AG09309 (cell line): ENCODE measurements at regions not wholly inside any gene's neighbourhood (a gene's known extent, or its start where the extent isn't known, plus 50 kb on each side); places are given as distances from the start of the nearest gene placed in this dataset.
"Not testable (repeated sequence)": the region's sequence is repeated elsewhere in the genome, so short reads cannot be mapped to it uniquely, and the experiment has no call there.

Source experiments
- DNase-seq: peaks from one replicate; pipeline ENCODE4 v3.0.0-alpha.2; 2010; ENCODE audit warnings: low read depth
- H3K4me3 ChIP-seq: 2 replicates; pipeline ENCODE4 v1.5.1; 2011; ENCODE audit warnings: mild to moderate bottlenecking, low read depth, low read length, moderate library complexity; ENCODE audit not compliant: control insufficient read depth
- CTCF ChIP-seq: IDR thresholded peaks from 2 replicates; pipeline ENCODE4 v1.5.1; 2011; ENCODE audit warnings: mild to moderate bottlenecking, low read depth, low read length, inconsistent platforms; ENCODE audit not compliant: insufficient read depth, control insufficient read depth; ENCODE audit errors: missing control alignments

- DNase-seq: no peak
- TF ChIP-seq CTCF: no peak
- no peak overlapping the region for H3K4me3 ChIP-seq
Observed at GRCh38 chr3:145483992-145484391, 677.0 kb downstream of the PLOD2 start.

DNA sequence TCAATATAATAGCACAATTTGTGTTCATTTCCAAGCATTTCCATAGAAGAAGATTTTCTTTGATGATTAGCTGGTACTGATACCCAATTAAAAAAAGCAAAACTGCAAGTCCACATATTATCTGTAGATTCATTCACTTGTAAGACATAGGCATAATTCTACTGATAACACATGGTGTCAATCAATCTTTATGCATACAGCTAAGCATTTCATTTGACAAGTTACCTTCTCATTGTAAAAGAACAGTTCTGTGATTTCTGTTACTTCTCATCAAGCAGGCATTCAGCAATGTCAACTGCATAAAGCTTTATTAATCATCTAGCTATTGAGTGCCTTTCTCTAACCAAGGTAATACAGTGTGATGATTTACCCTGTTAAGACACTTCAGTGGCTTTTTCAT lies 672.0 kb downstream of the PLOD2 start:
- DNase-seq: no peak
- H3K4me3 ChIP-seq: no peak overlapping the region
- TF ChIP-seq CTCF: no peak

GRCh38 chr3:145490088-145491048 lies 670.6 kb downstream of the PLOD2 start:
- H3K4me3 ChIP-seq: no peak overlapping the region
- DNase-seq: no peak
- no peak for TF ChIP-seq CTCF

- no peak for TF ChIP-seq CTCF
Observed at GRCh38 chr3:145492456-145492855, 668.5 kb downstream of the PLOD2 start.

DNA sequence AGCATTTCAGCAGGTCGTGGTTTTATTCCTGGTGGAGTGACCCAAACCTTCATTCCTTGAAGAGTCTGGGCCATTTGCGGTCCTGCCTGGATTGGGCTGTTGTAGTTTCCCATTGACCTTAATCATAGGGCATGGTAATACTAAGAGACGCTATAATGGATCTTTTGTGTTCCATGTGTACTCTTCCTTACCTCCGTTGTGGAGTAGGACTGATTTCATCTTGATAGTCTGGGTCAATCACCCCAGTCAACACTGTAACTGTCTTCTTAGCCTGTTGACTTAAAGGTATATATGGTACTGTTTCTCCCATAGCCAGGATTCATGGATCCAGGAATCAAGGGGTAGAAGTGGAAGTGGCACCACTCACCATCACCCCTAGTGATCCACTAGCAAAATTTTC lies 643.6 kb downstream of the PLOD2 start:
- not testable (repeated sequence) for DNase-seq, H3K4me3 ChIP-seq

More at GRCh38 chr3:145492456-145492855, 668.5 kb downstream of the PLOD2 start:
- H3K4me3 ChIP-seq: no peak overlapping the region
- no peak for DNase-seq

DNA sequence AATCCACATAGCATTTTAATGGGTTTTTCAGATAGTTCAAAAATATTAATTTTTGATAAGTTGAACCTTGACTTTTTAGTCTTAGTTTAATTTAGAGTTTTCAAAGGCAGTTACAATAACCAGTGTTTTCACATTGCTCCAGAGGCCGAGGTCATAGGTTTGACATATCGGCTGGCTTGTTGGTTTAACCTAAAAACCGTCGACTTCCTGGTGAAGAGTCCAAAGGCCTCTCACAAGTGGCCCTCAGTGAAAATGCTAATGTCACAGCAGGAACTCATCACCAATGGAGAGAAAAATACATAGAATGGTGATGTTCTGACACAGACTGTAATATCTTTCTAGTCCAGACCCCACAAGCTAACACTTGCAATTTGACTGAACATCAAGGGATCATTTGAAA lies 642.3 kb downstream of the PLOD2 start:
- TF ChIP-seq CTCF: no peak
- H3K4me3 ChIP-seq: no peak overlapping the region
- DNase-seq: no peak

GRCh38 chr3:145519398-145520047 lies 641.5 kb downstream of the PLOD2 start:
- DNase-seq: no peak

More at GRCh38 chr3:145519398-145520047, 641.5 kb downstream of the PLOD2 start:
- TF ChIP-seq CTCF: no peak
- no peak overlapping the region for H3K4me3 ChIP-seq
